DND-41 (cell line): ENCODE measurements at regions not wholly inside any gene's neighbourhood (a gene's known extent, or its start where the extent isn't known, plus 50 kb on each side); places are given as distances from the start of the nearest gene placed in this dataset.
A peak's percentile ranks its signal among the peaks of the same experiment; 100 is the strongest.
"Not testable (repeated sequence)": the region's sequence is repeated elsewhere in the genome, so short reads cannot be mapped to it uniquely, and the experiment has no call there.

Experiments used
- CTCF ChIP-seq: IDR thresholded peaks from 2 replicates; pipeline ENCODE4 v1.5.1; 2012; ENCODE audit warnings: borderline replicate concordance, low read length, moderate library complexity, mild to moderate bottlenecking; ENCODE audit not compliant: poor library complexity, severe bottlenecking; ENCODE audit errors: extremely low read depth
- EZH2 ChIP-seq: IDR thresholded peaks from 3 replicates; pipeline ENCODE4 v1.6.1; 2012; ENCODE audit warnings: borderline replicate concordance, low read depth, mild to moderate bottlenecking, moderate library complexity, low read length, inconsistent platforms; ENCODE audit not compliant: severe bottlenecking

GRCh38 chr1:149636286-149637122 is 52.9 kb downstream of the PPIAL4C start:
- peak; percentile 6 for TF ChIP-seq CTCF
- not testable (repeated sequence) for TF ChIP-seq EZH2
